ENCODE measurements at regions not wholly inside any gene's neighbourhood (a gene's known extent, or its start where the extent isn't known, plus 50 kb on each side); places are given as distances from the start of the nearest gene placed in this dataset.
A peak's percentile ranks its signal among the peaks of the same experiment; 100 is the strongest.
"Not testable (repeated sequence)": the region's sequence is repeated elsewhere in the genome, so short reads cannot be mapped to it uniquely, and the experiment has no call there.

- DNase-seq (ENCODE audit: low read depth, low spot score): not testable (repeated sequence)
These were observed 108.5 kb downstream of the OLFM1 start for GRCh38 chr9:135195975-135196374.

- DNase-seq (ENCODE audit: low read depth, low spot score): no peak
These were observed 109.0 kb downstream of the OLFM1 start for GRCh38 chr9:135196474-135196873.

- DNase-seq (ENCODE audit: low read depth, low spot score): no peak
These were observed 110.7 kb downstream of the OLFM1 start for GRCh38 chr9:135198144-135198543.

DNA sequence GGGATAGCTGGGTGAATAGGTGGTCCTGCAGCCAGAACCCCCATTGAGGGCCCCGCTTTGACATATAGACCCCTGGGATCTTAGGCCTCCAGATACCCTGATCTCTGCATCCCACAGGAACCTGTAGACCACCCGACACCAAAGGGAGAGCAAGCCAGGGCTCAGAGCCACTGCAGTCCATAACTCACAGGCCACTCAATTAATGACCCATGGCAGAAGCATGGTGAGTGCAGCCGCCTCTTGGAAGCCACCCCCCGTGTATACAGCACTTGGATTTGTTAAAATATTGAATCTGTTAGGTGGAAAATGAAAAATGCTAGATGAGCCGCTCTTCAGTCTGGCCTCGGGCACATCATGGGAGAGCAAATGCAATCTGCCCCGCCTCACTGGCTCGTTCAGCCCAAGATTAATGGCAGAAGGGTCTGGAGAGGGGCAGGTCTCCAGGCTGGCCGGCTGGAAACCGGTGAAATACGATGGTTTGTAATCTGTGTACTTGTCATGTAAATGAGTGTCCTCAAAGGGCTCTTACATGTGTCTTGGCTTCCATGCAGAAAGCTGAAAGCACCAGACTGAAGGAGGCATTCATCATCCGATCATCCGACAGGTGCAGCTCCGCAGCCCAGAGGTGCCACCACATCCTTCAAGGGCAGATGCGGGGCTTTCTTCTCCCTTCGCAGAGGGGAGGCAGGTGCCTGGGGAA, 111.3 kb downstream of the OLFM1 start:
- no peak for DNase-seq (ENCODE audit: low read depth, low spot score)

- no peak for DNase-seq (ENCODE audit: low read depth, low spot score)
These were observed 112.0 kb downstream of the OLFM1 start for GRCh38 chr9:135199489-135199888.

DNA sequence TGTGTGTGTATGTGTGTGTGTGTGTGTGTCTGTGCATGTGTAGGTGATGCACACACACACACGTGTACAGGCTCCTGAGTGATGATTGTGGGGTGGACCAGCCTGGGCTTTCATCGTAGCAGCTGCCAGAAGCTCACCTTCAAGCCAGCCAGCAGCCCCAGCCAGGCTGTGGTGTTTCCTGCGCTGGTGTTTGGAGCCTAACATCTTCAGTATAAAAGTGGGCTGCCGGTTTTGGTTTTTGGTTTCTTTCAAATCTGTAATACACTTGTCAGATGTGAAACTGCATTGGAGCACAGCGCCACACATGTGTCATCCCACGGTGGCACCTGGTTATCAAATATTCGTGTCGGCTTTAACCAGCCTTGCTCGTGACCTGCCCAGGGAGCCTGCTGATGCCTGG, 114.2 kb downstream of the OLFM1 start:
- DNase-seq (ENCODE audit: low read depth, low spot score): no peak

DNA sequence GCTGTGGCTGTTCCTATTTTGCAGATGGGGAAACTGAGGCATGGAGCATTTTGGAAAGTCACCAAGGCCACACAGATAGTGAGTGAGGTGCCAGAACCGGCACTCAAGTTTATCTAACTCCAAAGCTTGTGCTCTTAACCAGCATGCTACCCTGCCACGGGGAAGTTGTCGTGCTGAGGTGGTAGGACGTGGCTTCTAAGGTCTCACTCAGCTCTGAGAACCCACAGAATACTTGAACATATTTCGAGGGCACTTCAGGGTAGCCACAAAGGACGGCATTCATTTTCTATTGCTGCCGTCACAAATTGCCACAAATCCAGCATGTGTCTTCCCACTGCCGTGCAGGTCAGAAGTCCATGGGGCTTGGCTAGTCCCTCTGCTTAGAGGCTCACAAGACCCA, 116.7 kb downstream of the OLFM1 start:
- DNase-seq (ENCODE audit: low read depth, low spot score): no peak

- no peak for DNase-seq (ENCODE audit: low read depth, low spot score)
These were observed 121.7 kb downstream of the OLFM1 start for GRCh38 chr9:135209136-135209535.

- no peak for DNase-seq (ENCODE audit: low read depth, low spot score)
These were observed 122.4 kb downstream of the OLFM1 start for GRCh38 chr9:135209852-135210251.

DNA sequence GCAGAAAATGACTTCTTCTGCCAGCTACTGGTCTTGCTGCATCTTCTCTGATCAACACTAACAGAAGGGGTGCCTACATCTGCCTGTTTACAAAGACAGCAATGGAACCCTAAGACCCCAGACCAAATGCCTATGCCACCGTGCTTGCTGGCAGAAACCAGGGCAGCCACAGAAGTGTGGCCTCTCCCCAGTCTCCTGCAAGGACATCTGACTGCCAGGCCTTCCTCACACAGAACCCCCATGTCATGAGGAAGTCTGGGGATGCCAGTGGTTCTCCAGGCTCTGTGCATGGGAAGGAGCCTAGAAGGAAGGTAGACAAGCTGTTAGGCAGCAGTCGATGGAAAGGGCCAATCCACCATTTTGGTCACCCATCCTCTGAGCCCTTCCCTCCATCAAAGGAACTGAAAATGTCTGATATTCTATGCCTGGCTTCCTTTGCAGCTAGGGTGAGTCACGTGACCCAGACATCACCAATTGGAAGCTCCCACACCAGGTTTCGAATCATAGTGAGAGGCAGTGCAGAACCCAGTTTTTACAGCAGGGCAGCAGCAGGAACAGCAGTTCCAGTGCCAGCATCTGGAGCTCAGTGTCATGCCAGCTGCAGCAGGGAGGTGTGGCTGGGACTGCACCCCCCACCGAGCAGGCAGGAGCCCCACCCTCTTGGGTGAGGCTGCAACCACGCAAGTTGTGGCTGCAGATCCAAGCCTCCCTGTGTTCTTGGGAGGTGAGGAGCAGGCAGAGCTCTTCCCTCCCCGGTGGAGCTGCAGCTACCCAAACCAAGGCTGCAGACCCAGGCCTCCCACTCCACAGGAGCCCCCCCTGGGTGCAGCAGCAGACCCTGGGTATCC, 123.4 kb downstream of the OLFM1 start:
- DNase-seq (ENCODE audit: low read depth, low spot score): no peak

DNA sequence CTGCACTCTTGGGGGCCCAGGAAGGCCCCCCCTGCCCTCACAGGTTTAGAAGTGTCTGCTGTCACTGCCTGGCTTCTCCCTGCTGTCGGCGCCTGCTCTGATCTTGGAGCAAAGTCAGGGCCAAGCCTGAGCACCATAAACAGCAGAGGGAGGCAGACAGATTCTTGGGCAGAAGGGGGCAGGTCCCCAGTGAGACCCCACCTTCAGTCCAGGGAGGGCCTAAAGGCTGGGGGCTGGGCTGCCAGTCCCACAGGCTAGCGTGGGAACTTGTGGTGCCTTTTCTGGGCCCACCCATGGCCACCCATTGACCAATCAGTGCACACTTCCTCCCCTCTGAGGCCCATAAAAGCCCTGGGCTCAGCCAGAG, 124.0 kb downstream of the OLFM1 start:
- DNase-seq (ENCODE audit: low read depth, low spot score): no peak

- no peak for DNase-seq (ENCODE audit: low read depth, low spot score)
These were observed 125.5 kb downstream of the OLFM1 start for GRCh38 chr9:135212961-135213360.

- no peak for DNase-seq (ENCODE audit: low read depth, low spot score)
These were observed 126.1 kb downstream of the OLFM1 start for GRCh38 chr9:135213566-135213965.

- no peak for DNase-seq (ENCODE audit: low read depth, low spot score)
These were observed 126.7 kb downstream of the OLFM1 start for GRCh38 chr9:135214054-135214640.

DNA sequence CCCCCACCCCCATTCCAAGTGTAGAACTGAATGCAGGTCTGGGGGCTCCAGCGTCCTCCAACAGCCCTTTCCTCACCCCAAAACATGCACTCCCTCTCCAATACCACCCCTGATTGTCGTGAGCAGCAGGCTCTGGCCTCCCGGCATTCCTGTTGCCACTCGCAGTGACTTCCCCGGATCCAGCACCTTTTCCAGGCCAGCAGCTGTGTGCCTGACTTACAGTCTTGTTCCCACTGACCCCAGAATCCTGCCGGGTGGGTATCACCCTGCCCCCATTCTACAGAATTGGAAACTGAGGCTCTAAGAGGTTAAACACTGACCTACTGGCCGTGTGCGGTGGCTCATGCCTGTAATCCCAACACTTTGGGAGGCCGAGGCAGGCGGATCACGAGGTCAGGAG, 127.2 kb downstream of the OLFM1 start:
- no peak for DNase-seq (ENCODE audit: low read depth, low spot score)

GRCh38 chr9:135215571-135216161, 128.2 kb downstream of the OLFM1 start:
- DNase-seq (ENCODE audit: low read depth, low spot score): peak; percentile 63

GRCh38 chr9:135216236-135216635, 128.8 kb downstream of the OLFM1 start:
- no peak for DNase-seq (ENCODE audit: low read depth, low spot score)

DNA sequence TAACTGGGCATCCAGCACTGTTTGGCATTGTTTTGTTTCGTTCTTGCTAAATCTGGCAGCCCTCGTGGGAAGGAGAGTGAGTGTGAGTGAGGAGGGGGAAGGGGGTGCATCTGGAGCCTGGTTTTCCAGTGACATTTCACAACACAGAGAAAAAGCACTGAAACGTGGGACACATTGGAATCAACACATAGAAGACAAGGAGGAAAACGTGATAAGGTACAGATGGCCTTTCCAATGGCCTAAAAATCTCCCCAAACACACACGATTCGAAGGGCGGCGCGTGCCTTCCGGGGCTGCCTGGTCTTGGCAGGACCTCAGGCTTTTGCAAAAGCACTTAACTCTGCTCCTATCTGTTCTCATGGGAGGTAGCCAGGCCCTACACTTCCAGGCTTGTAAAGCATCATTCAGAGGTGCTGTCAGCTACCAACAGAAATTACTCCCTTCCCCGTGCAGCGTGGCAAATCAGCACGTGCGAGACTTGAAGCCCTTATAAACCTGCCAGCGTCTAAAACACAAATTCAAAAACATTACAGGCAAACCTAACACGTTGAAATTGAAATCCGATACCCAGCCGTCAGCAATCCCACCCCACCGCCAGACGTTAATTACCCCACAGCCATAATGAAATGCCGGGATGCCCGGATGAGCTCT, 129.4 kb downstream of the OLFM1 start:
- no peak for DNase-seq (ENCODE audit: low read depth, low spot score)

GRCh38 chr9:135217836-135218235, 130.4 kb downstream of the OLFM1 start:
- DNase-seq (ENCODE audit: low read depth, low spot score): no peak

DNA sequence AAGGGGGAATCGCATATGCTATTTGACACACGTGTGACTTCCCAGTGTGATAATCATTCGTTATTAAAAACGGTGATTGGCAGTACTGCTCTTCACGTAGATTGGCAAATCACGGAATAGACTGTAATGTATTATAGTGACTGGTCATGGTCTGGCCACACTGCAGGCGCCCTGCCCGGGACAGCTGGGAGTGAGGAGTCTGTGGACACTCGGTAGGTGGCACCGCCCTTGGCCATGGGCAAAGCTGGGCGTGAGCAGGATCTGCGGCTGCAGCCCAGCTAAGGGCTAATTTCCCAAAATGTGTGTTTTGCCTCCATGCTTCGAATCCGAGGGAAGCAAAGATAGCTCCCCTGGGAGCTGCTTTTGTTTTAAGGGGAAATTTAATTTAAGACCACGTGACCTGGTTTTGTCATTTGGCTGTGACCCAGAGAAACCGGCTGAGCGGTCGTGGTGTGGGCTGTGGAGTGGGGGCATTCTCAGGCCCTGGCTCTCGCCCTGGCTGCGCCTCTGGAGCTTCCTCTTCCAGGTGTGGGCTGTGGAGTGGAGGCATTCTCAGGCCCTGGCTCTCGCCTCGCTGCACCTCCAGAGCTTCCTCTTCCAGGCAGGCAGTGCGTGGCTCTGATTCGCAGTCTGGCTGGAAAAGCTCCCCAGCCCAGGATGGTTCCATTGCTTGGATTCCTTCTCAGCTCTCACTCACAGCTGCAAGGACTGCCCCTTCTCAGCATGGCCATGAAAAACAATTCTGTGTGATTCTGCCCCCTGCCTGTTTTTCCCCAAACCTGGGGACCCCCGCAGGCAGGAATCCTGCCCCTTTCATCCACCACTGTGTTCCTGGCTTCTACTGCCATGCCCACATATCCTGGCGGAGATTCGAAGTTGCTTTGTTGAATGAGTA, 131.1 kb downstream of the OLFM1 start:
- no peak for DNase-seq (ENCODE audit: low read depth, low spot score)

Measured in astrocyte of the hippocampus (primary cell).